HEK293 (cell line): ENCODE measurements at regions not wholly inside any gene's neighbourhood (a gene's known extent, or its start where the extent isn't known, plus 50 kb on each side); places are given as distances from the start of the nearest gene placed in this dataset.

Experiments used
- CTCF ChIA-PET: fragments of 350-600 bp; formaldehyde crosslinking; extraction: SDS; loops from one replicate; lab custom pipeline; 2021; ENCODE audit warnings: antibody characterized with exemption; lab: Yijun Ruan, JAX
- POLR2A ChIA-PET: fragments of 300-600 bp; formaldehyde crosslinking; extraction: SDS; loops from one replicate; lab custom pipeline; 2020; ENCODE audit warnings: antibody characterized with exemption, inconsistent platforms; lab: Yijun Ruan, JAX
- H3K27ac ChIP-seq: fragments of 200-500 bp; sonication (Bioruptor generic); 2 replicates; pipeline ENCODE4 v1.5.1; 2014; ENCODE audit warnings: low read depth, low read length, control low read depth, inconsistent platforms; ENCODE audit errors: extremely low read depth
- H3K36me3 ChIP-seq, 2 experiments: fragments of 200-500 bp in 1 of 2; sonication (Bioruptor generic) in 1 of 2; 1 replicate in 1 of 2; 2 replicates in 1 of 2; pipeline ENCODE4 v1.5.1; 2014 to 2017; ENCODE audit warnings: inconsistent platforms in 2 of 2, low read length in 2 of 2; ENCODE audit not compliant: control insufficient read depth in 2 of 2, insufficient read depth in 1 of 2
- H3K4me1 ChIP-seq: fragments of 200-500 bp; sonication (Bioruptor generic); 2 replicates; pipeline ENCODE4 v1.5.1; 2014; ENCODE audit warnings: mild to moderate bottlenecking, low read length, inconsistent platforms; ENCODE audit not compliant: control insufficient read depth, insufficient read depth
- H3K4me3 ChIP-seq: 2 replicates; pipeline ENCODE4 v1.5.1; 2011; ENCODE audit warnings: low read depth, mild to moderate bottlenecking, control low read depth, low read length, moderate library complexity
- H3K9me3 ChIP-seq: fragments of 200-500 bp; sonication (Bioruptor generic); 2 replicates; pipeline ENCODE4 v1.5.1; 2014; ENCODE audit warnings: low read depth, low read length, inconsistent platforms; ENCODE audit not compliant: control insufficient read depth, insufficient read depth
- GLIS2 ChIP-seq: fragments of 450-650 bp; formaldehyde crosslinking; IDR thresholded peaks from 2 replicates; pipeline ENCODE4 v1.5.1; 2016; ENCODE audit warnings: missing biosample characterization, missing genetic modification characterization
- KLF9 ChIP-seq: fragments of 450-650 bp; formaldehyde crosslinking; IDR thresholded peaks from 2 replicates; pipeline ENCODE4 v1.5.1; 2016; ENCODE audit warnings: missing biosample characterization, missing genetic modification characterization, low read depth
- PRDM4 ChIP-seq: fragments of 450-650 bp; formaldehyde crosslinking; IDR thresholded peaks from 2 replicates; pipeline ENCODE4 v1.5.1; 2017; ENCODE audit warnings: missing biosample characterization, missing genetic modification characterization
- SETDB1 ChIP-seq: IDR thresholded peaks from one replicate; pipeline ENCODE4 v1.6.1; 2017; ENCODE audit warnings: mild to moderate bottlenecking, low read length, moderate library complexity, mixed read lengths; ENCODE audit not compliant: insufficient read length
- SP3 ChIP-seq: fragments of 450-650 bp; formaldehyde crosslinking; IDR thresholded peaks from 2 replicates; pipeline ENCODE4 v1.5.1; 2016; ENCODE audit warnings: missing biosample characterization, missing genetic modification characterization
- SP7 ChIP-seq: fragments of 450-650 bp; formaldehyde crosslinking; IDR thresholded peaks from 2 replicates; pipeline ENCODE4 v1.5.1; 2016; ENCODE audit warnings: missing biosample characterization, missing genetic modification characterization
- TSHZ1 ChIP-seq: fragments of 450-650 bp; formaldehyde crosslinking; IDR thresholded peaks from 2 replicates; pipeline ENCODE4 v1.5.1; 2016; ENCODE audit warnings: missing biosample characterization, missing genetic modification characterization, borderline replicate concordance
- ZBTB21 ChIP-seq: fragments of 450-650 bp; formaldehyde crosslinking; IDR thresholded peaks from 2 replicates; pipeline ENCODE4 v1.5.1; 2017; ENCODE audit warnings: missing biosample characterization, missing genetic modification characterization
- ZBTB8A ChIP-seq: fragments of 450-650 bp; formaldehyde crosslinking; IDR thresholded peaks from 2 replicates; pipeline ENCODE4 v1.5.1; 2016; ENCODE audit warnings: missing biosample characterization, missing genetic modification characterization
- ZNF10 ChIP-seq: fragments of 450-650 bp; formaldehyde crosslinking; IDR thresholded peaks from 2 replicates; pipeline ENCODE4 v1.5.1; 2017; ENCODE audit warnings: missing biosample characterization, missing genetic modification characterization
- ZNF112 ChIP-seq: fragments of 450-650 bp; formaldehyde crosslinking; IDR thresholded peaks from 2 replicates; pipeline ENCODE4 v1.5.0; 2017; ENCODE audit warnings: missing biosample characterization, missing genetic modification characterization
- ZNF138 ChIP-seq: fragments of 450-650 bp; formaldehyde crosslinking; IDR thresholded peaks from 2 replicates; pipeline ENCODE4 v1.5.1; 2016; ENCODE audit warnings: missing biosample characterization, missing genetic modification characterization, borderline replicate concordance
- ZNF404 ChIP-seq: fragments of 450-650 bp; formaldehyde crosslinking; IDR thresholded peaks from 2 replicates; pipeline ENCODE4 v1.5.1; 2017; ENCODE audit warnings: missing biosample characterization, missing genetic modification characterization
- ZNF426 ChIP-seq: fragments of 450-650 bp; formaldehyde crosslinking; IDR thresholded peaks from 2 replicates; pipeline ENCODE4 v1.5.1; 2017; ENCODE audit warnings: missing biosample characterization, missing genetic modification characterization, mild to moderate bottlenecking, inconsistent platforms, moderate library complexity
- ZNF677 ChIP-seq: fragments of 450-650 bp; IDR thresholded peaks from 2 replicates; pipeline ENCODE4 v1.5.0; 2018; ENCODE audit warnings: missing biosample characterization, mild to moderate bottlenecking, missing genetic modification characterization, moderate library complexity
- ZSCAN5A ChIP-seq: fragments of 450-650 bp; formaldehyde crosslinking; IDR thresholded peaks from 2 replicates; pipeline ENCODE4 v1.5.1; 2016; ENCODE audit warnings: missing biosample characterization, missing genetic modification characterization
- TF ChIP-seq, protein P1 (sequence below): fragments of 450-650 bp; formaldehyde crosslinking; IDR thresholded peaks from 2 replicates; pipeline ENCODE4 v1.5.1; 2016; ENCODE audit warnings: missing biosample characterization, missing genetic modification characterization
- TF ChIP-seq, protein P2 (sequence below): fragments of 450-650 bp; formaldehyde crosslinking; IDR thresholded peaks from 2 replicates; pipeline ENCODE4 v1.5.1; 2016; ENCODE audit warnings: missing biosample characterization, missing genetic modification characterization
- TF ChIP-seq, protein P3 (sequence below): fragments of 450-650 bp; formaldehyde crosslinking; conservative IDR thresholded peaks from 2 replicates; pipeline ENCODE4 v1.5.1; 2016; ENCODE audit warnings: low read depth, missing biosample characterization, missing genetic modification characterization

- no peak overlapping the region for H3K27ac ChIP-seq
- TF ChIP-seq ZNF112 (tag by site-specific recombination), result no peak
- TF ChIP-seq SETDB1, result peak; percentile 20
- TF ChIP-seq, protein P1, sequence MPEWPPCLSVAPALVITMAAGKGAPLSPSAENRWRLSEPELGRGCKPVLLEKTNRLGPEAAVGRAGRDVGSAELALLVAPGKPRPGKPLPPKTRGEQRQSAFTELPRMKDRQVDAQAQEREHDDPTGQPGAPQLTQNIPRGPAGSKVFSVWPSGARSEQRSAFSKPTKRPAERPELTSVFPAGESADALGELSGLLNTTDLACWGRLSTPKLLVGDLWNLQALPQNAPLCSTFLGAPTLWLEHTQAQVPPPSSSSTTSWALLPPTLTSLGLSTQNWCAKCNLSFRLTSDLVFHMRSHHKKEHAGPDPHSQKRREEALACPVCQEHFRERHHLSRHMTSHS (tag by site-specific recombination), result no peak
- TF ChIP-seq, all 188 proteins: peak for 1
- H3K9me3 ChIP-seq, result no peaks in the 10 kb centered on the region
- no peaks in the 10 kb centered on the region for H3K4me1 ChIP-seq
- H3K36me3 ChIP-seq, result no peaks in the 10 kb centered on the region
- CTCF ChIA-PET, result no interaction called here
- POLR2A ChIA-PET, result no interaction called here
- H3K4me3 ChIP-seq, result no peak overlapping the region
These were observed 196.2 kb upstream of the SYNDIG1 start for GRCh38 chr20:24273251-24273650.

GRCh38 chr20:24261351-24261750 lies 208.1 kb upstream of the SYNDIG1 start:
- POLR2A ChIA-PET, result no interaction called here
- TF ChIP-seq ZBTB21 (tag by site-specific recombination) (no peak), TSHZ1 (tag by site-specific recombination) (no peak), ZNF10 (tag by site-specific recombination) (no peak), ZNF426 (tag by site-specific recombination) (no peak), SP7 (tag by site-specific recombination) (no peak), ZNF404 (tag by site-specific recombination) (no peak), PRDM4 (tag by site-specific recombination) (no peak), ZNF677 (tag by site-specific recombination) (no peak), KLF9 (tag by site-specific recombination) (no peak), ZSCAN5A (tag by site-specific recombination) (no peak), ZNF138 (no peak), SP3 (no peak), GLIS2 (tag by site-specific recombination) (no peak), ZBTB8A (tag by site-specific recombination) (no peak)
- TF ChIP-seq, protein P2, sequence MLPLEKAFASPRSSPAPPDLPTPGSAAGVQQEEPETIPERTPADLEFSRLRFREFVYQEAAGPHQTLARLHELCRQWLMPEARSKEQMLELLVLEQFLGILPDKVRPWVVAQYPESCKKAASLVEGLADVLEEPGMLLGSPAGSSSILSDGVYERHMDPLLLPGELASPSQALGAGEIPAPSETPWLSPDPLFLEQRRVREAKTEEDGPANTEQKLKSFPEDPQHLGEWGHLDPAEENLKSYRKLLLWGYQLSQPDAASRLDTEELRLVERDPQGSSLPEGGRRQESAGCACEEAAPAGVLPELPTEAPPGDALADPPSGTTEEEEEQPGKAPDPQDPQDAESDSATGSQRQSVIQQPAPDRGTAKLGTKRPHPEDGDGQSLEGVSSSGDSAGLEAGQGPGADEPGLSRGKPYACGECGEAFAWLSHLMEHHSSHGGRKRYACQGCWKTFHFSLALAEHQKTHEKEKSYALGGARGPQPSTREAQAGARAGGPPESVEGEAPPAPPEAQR, result no peak
- TF ChIP-seq, protein P3, sequence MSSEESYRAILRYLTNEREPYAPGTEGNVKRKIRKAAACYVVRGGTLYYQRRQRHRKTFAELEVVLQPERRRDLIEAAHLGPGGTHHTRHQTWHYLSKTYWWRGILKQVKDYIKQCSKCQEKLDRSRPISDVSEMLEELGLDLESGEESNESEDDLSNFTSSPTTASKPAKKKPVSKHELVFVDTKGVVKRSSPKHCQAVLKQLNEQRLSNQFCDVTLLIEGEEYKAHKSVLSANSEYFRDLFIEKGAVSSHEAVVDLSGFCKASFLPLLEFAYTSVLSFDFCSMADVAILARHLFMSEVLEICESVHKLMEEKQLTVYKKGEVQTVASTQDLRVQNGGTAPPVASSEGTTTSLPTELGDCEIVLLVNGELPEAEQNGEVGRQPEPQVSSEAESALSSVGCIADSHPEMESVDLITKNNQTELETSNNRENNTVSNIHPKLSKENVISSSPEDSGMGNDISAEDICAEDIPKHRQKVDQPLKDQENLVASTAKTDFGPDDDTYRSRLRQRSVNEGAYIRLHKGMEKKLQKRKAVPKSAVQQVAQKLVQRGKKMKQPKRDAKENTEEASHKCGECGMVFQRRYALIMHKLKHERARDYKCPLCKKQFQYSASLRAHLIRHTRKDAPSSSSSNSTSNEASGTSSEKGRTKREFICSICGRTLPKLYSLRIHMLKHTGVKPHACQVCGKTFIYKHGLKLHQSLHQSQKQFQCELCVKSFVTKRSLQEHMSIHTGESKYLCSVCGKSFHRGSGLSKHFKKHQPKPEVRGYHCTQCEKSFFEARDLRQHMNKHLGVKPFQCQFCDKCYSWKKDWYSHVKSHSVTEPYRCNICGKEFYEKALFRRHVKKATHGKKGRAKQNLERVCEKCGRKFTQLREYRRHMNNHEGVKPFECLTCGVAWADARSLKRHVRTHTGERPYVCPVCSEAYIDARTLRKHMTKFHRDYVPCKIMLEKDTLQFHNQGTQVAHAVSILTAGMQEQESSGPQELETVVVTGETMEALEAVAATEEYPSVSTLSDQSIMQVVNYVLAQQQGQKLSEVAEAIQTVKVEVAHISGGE (tag by site-specific recombination), result no peak

More at GRCh38 chr20:24261351-24261750, 208.1 kb upstream of the SYNDIG1 start:
- no peaks in the 10 kb centered on the region for H3K36me3 ChIP-seq
- CTCF ChIA-PET, result no interaction called here
- no peaks in the 10 kb centered on the region for H3K4me1 ChIP-seq
- H3K9me3 ChIP-seq, result no peaks in the 10 kb centered on the region
- H3K4me3 ChIP-seq, result no peak overlapping the region
- no peak overlapping the region for H3K27ac ChIP-seq
